ENCODE measurements at regions not wholly inside any gene's neighbourhood (a gene's known extent, or its start where the extent isn't known, plus 50 kb on each side); places are given as distances from the start of the nearest gene placed in this dataset.
"Not testable (repeated sequence)": the region's sequence is repeated elsewhere in the genome, so short reads cannot be mapped to it uniquely, and the experiment has no call there.

DNA sequence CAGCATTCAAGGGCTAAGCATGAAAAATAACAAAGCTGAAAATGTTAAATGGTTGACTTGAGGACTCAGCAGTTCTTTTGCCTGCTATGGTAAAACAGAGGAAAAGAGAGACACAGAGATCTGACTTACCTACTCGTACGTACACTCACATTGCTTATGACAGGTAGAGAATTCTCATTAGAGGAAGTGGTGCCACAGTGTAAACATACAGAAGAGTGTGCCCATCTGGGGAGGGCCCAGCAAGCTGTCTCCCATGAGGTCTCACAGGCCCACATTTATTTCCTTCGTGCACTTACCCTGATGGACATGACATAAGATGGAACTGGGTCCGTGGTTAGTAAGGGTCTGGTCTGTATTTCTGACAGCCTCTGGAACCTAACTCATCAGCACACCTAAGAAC, 729.1 kb downstream of the BCL11A start:
- no peak for ATAC-seq
- intact Hi-C loops (cut with micrococcal nuclease) = no loop called here
- DNase-seq = no peak

DNA sequence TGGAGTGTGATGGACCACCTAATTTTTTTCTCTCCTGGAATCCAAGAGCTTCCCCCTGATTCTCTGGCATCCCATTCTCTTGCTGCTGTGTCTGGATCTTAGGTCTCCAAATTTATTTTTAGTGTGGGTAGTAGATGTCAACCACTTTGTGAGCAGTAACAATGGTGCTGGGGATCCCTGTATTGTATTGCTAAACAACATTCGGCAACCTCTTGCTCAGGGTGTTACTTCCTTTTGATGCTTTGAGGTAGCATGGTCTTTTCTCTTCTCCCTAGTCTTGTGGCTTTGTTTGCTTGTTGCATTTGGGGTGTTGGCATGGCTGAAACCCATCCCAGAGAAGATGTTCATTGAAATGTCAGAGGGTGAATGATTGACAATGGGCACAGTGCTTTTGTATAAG, 737.4 kb downstream of the BCL11A start:
- intact Hi-C loops (cut with micrococcal nuclease) = no loop called here
- no peak for DNase-seq
- no peak for ATAC-seq

DNA sequence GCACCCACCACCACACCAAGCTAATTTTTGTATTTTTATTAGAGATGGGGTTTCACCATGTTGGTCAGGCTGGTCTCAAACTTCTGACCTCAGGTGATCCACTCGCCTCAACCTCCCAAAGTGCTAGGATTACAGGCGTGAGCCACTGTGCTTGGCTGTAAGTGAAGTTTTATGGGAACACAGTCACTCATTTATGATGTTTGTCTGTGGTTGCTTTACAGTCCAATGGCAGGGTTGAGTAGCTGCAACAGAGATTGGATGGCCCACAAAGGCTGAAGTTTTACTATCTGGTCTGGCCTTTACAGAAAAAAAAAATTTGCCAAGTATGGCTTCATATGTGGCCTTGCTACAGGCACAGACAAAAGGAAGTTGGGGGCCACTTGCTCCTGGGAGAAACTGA, 743.2 kb downstream of the BCL11A start:
- intact Hi-C loops (cut with micrococcal nuclease); ATAC-seq; DNase-seq: not testable (repeated sequence)

DNA sequence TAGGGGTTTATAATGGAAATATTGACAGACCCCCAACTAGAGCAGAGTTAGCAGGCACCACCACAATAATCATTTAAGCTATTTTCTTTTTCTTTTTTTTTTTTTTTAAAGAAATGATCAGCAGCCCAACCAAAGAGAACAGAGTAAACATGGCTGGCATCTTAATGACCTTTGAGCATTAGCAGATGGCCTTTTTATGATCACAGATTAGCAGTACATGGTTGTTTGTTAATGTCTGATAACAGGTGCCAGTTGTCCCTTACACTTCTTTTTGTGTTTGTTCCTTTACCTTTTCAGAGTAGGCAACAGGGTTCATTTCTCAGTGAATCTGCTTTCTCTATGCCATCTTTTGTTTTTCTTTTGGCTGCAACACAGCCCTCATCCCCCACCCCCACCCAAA, 747.0 kb downstream of the BCL11A start:
- ATAC-seq = no peak
- intact Hi-C loops (cut with micrococcal nuclease) = no loop called here
- DNase-seq = no peak

DNA sequence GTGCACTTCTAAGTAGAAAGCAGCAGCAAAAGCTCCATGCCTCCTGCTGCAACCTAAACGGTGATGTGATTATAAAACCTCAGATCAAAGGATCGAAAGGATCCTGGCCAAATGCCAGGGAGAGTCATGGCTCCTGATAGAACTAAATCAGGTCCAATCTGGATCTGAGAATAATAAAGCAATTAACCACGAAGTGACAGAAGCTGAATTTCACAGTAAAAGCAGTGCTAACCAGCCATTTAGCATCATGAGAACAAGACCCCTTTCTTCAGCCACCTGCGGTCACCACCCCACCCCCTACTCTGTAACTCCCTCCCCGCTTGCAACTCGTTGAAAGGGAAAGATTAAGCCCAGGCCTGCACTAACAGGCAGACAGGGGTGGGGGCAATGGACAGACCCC, 748.7 kb downstream of the BCL11A start:
- no peak for ATAC-seq
- intact Hi-C loops (cut with micrococcal nuclease) = no loop called here
- DNase-seq = no peak

DNA sequence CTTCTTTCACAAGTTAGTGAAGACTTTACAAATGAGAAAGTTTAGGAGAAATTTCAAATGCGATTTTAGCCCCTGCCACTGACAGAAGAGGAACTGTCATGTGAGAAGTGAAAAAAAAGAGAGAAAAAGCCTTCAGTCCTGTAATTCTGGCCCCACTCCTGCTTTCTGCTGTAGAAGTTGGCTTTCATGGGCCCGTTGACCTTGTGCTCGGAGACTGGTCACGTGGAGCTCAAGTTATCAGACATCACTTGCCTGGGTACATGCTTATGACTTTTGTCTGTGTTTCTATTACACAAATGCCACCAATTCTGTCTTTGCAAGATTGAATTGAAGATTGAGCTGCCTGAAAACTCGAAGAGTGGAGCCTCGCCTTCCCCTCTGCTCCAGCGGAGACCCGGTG, 749.9 kb downstream of the BCL11A start:
- intact Hi-C loops (cut with micrococcal nuclease) = no loop called here
- no peak for DNase-seq
- ATAC-seq = no peak

DNA sequence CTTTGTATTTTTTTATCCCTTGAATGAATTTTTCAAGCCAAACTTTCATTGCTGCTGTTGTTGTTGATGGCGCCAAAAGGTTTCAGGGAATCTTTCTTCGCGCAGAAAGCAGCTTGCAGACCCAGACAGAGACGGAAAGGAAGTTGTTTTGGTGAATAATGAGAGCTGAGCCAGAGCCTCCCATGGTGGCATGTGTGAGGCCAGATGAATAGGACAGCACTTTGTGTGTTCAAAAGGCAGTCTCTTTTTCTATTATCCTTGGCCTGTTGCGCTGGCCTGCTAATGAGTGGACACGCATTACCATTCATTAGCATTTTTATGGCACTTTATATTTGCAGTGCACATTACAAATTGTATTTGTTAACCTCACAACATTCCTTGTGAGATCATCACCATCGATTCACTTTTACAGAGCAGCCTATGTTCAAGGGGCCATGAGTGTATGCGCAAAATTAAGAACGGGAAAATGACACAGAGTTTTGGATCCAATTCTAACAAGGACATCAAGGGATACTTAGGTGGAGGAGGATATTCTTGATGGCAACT, 754.7 kb downstream of the BCL11A start:
- intact Hi-C loops (cut with micrococcal nuclease) = no loop called here
- DNase-seq = no peak
- ATAC-seq = no peak

DNA sequence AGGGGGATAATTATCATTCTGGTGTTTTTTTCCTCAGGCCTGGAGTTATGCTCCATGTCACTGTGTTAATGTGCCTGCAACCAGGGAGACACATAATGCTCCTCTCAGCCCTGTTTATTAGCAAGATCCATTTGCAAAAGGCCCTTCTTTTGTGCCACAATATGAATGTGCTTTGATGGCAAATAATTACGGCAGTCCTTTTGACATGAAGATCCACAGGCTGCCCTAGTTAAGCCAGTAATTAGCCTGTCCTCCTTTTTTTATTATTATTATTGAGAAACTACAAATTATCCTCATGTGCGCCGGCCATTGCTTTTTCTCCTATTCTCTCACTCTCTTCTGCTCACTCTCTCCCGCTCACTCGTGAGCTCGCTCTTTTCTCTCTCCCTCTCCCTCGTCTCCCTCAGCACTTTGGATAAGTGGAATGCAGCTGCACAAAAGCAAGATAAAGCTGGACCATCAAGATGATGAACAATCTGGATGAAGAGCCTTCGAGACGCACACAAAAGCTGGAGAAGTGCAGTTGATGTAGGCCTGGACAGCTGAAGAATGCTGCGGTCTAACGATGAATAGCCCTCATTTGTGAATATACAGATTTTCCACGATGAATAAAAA, 762.3 kb downstream of the BCL11A start:
- intact Hi-C loops (cut with micrococcal nuclease) = no loop called here
- no peak for ATAC-seq
- DNase-seq = no peak

DNA sequence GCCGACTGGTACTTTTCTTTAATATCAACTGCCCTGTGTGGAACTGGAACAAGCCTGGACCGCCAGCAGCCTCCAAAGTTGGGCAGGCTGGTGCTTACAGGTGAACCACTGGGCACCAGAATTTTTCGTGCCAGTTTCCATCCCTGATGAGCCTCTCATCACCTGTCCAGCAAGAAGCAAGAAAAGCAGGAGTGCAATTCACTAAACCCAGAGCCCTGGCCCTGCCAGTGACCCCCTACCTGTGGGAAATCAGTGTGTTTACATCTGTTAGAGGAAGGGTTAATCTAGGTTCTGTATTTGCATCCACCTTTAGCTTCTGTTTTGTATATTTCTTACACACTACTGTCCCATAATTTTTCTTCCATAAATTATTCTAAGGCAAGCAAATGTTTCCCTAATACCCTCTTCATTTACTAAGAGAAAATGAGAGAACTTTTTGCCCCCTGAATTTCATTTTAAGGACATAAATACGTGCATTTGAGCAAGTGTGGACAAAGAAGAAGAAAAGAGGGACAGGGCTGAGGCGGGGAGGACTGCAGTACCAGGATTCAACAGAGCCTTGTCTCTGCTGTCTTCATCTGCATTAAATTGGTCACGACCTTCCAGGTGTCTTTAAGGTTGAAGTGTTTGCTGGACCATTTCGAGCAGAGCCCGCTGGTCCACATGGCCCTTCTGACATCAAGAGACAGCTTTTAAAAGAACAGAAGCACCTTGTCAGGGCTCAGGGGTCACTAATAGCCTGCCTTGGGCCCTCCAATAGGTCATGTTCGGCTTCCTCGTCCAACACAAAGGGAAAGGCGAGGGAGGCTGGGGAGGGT, 763.1 kb downstream of the BCL11A start:
- intact Hi-C loops (cut with micrococcal nuclease) = no loop called here
- ATAC-seq (no peak), DNase-seq (no peak)

DNA sequence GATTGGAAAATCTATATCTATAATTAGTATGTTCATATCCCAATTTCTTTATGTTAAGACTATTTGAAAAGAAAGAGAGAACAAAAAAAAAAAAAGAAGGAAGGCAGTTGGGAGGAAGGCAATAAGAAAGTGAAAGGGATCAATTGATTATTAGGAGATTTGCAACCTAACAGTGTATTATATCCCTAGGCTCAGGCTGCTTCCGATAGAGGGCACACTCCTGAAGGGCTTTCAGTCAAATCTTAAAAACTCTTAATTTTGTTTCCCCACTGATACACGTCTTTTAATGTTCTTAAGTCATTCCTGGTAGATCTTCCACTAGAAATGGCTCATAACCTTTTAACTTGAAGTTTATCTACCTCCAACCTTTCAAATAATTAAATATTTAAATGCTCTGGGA, 763.9 kb downstream of the BCL11A start:
- ATAC-seq (no peak), DNase-seq (no peak)
- intact Hi-C loops (cut with micrococcal nuclease) = no loop called here

DNA sequence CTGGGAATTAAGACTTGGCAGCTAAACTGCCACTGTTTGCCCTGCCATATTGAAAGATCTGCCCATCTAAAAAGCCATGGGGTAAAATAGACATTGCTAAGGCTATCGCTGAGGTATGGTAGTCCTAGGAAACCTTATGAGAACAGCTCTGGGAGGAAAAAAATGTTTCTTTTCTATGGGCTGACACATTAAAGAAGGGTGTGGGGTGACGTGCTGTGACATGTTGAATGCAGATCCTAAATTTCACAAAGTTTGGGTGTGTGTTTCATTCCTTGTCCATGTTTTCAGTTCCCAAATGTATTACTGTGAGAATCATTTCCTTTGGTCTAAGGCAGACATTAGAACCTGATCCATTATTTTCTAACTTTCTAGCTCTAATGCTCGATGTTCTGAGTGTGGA, 766.4 kb downstream of the BCL11A start:
- intact Hi-C loops (cut with micrococcal nuclease) = no loop called here
- ATAC-seq = no peak
- DNase-seq = no peak

DNA sequence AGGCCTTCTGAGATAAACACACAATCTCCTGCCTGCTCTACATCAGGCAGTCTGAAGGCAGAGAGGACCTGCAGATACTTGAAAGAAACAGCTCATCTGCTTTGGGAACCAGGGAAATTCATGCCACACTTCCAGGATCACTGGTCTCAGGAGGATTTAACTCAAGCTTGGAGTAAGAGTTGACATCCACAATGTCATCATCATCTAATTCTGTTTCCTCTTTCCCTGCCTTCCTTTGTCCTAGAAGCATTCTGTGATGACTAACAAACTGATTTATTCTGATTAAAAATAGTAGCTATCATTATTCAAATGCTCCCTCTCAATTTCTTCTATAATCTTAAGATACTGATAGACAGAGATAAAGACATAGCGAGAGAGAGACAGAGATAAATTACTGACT, 766.8 kb downstream of the BCL11A start:
- DNase-seq (no peak), ATAC-seq (no peak)
- intact Hi-C loops (cut with micrococcal nuclease) = no loop called here

DNA sequence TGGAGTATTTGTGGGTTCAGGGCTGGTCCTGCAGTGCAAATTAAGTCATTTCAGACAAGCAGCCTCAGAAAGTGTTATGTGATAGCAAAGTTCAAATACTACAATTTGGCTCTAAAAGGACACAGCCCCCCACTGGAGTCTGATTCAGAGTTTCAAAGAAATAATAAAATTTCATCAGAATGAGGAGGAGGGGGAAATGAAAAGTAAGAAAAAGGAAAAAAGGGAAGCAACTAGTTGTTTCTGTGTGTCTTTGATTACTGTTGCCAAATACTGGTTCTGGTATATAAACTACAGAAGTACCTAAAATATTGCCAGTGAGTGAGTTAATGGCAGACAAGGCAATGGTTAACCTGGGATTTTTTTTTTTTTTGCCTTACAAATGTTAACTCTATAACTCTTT, 773.9 kb downstream of the BCL11A start:
- intact Hi-C loops (cut with micrococcal nuclease) = no loop called here
- DNase-seq = no peak
- ATAC-seq = no peak

DNA sequence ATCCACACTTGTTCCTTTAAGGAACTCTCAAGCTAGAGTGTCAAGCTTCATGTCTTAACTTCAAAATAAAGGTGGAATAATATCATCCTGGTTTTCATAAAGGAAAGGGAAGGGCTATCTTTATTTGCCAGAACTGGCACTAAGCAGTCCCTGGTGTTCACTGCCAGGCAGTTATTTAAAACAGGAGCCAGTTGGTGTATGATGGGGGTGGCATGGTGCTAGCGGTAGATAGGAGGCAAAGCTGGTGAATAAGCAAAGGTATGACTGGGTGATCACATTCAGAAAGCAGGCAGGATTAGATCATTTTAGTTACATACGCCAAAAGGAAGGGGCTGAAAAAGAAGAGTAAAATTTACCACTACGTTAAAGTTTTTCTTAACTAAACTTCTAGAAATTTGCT, 776.3 kb downstream of the BCL11A start:
- intact Hi-C loops (cut with micrococcal nuclease) = no loop called here
- DNase-seq = no peak
- no peak for ATAC-seq

DNA sequence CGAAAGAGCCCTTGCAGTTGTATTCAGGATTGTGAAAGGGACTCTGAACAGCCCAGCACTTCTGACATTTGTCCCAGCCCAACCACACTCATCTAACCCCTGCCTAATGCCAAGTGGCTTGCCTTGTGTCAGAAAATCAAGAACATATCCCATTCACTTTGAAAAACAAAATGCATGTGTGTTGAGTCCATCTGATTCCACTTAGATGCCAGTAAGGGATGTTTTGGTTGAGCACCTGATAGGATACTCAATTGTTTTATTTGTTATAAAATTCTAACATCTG, 776.8 kb downstream of the BCL11A start:
- intact Hi-C loops (cut with micrococcal nuclease) = no loop called here
- no peak for DNase-seq
- ATAC-seq = no peak

DNA sequence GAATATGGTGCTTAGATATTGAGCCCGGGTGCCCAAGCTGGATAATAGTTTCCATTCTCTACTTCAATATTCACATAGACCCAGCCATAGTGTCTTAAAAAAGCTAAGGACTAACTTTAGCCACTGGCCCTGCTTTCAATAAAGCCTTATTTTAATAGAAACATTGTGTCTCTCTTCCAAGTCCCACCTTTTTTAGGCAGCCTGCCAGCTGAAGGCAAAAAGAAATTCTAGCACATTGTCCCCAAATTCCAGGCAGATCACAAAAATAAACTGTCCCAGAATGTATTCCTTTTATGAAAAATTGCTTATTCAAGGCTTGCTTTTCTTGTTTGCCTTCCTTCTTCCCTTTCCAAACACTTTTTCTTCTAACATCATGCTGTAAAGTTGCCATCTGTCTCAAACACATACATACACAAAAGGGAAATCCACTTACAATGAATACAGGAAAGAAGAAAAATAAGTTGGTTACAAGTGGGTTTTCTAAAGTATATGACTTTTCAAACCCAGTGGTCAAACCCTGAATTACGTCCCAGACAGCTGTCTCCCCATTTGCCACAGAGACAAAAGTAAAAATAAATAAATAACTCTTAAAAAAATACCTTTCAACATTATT, 778.5 kb downstream of the BCL11A start:
- intact Hi-C loops (cut with micrococcal nuclease) = no loop called here
- no peak for ATAC-seq

DNA sequence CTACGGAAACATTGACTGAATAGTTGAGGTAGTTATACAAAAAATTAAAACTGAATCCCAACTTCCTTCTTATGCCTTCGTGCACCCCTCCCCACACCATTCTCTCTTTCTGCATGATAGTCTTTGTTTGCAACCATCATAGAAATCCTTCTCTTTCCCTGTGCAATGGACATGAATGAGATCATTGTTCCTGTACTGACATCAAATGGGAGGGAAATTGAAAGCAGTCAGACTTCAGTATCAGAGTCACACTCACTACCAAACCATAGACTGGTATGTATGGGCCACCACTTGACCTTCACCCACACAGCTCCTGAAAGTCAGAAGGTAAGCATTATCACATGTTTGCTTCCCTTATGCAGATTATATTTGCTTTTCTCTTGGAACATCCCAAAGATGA, 782.8 kb downstream of the BCL11A start:
- DNase-seq (no peak), ATAC-seq (no peak)
- intact Hi-C loops (cut with micrococcal nuclease) = no loop called here

More for the DNA sequence above, 778.5 kb downstream of the BCL11A start:
- no peak for DNase-seq

DNA sequence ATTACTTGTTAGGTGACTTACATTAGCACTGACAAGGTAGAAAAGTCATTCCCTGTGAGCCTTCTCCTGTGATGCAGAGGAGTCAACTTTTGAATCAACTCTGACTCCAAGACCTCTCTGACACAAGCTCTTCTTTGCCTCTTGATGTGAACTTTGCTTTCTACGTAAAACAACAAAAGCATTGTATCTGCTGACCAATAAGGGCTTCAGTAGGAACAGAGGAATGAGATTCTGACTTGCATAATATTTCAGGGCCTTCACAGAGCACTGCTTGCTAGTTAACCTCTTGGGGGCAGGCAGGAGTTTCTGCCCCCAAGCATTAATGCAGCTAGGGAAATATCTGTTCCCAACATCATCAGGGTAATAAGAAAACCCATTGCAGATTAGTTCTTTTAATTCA, 791.5 kb downstream of the BCL11A start:
- ATAC-seq (no peak), DNase-seq (no peak)
- intact Hi-C loops (cut with micrococcal nuclease) = no loop called here

DNA sequence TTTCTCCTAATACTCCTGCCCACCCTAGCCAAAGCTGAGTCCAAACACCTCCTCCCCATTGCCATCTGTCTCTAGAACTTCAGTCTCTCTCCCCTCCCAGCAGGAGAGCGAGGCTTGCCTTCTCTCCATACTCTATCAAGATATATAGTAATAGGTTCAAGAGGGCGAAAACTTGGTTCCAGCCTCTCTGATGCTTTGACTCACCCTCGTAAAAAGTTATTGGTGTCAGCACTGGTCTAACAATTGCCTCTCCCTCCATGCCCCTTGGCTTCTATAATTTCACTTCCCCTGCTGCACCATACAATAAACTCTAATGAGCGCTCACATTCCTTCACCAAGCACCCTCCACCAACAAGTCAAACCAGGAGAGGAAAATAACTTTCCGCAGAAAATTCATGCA, 797.3 kb downstream of the BCL11A start:
- ATAC-seq (no peak), DNase-seq (no peak)
- intact Hi-C loops (cut with micrococcal nuclease) = no loop called here

DNA sequence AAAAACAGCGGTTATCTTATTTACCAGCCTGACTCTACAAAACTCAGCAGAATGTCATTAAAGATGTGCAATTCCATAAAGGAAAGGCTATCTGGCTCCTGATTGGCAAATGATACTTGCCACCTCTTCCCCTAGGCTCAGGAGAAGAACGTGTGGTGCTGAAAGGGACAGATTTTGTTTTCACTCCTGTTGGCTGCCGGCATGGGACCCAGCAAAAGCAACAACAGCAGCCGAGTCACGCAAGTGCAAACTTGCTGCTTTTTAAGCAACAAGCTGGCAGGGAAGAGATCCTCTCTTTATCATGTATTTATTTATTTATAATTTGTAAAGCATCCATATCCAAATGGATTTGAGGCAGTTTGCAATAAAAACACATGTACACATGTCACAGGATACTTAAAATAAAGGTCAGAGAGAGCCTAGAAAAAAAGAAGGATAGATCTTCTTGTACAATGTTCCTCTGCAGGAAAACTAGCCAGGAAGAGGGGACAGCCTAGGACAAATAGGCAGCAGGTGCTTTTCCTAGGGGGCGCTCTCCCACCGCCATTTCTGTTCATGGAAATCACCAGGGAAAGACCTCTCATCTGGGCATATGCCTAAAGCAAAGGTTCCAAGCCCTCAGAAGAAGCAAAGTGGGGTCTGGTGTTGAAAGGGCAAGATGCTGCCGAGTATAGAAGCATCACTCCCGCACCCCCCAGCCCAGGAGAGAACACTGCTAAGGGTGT, 799.3 kb downstream of the BCL11A start:
- DNase-seq (no peak), ATAC-seq (no peak)
- intact Hi-C loops (cut with micrococcal nuclease) = no loop called here
